DMS114 treated with DMSO at 0.1 percent for 48 hours (cell line): ENCODE measurements at regions not wholly inside any gene's neighbourhood (a gene's known extent, or its start where the extent isn't known, plus 50 kb on each side); places are given as distances from the start of the nearest gene placed in this dataset.

Experiments
- DNase-seq: peaks from one replicate; lab custom pipeline; 2025; ENCODE audit not compliant: unreplicated experiment; lab: John Stamatoyannopoulos, UW

DNA sequence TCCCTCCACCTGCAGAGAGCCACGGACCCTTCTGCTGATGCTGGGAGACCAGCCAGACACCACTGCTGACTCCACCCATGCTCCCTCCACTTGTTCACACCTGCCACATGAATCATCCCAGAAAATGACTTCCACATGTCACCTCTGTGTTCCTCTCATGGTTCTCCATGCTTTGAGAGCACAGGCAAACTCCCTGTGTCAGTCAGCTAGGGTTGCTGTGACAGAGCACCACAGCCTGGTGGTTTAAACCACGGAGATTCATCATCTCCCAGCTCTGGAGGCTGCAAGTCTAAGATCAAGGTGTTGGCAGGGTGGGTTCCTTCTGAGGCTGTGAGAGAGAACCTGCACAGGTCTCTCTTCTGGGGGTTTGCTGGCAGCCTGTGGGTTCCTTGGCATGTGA, 381.4 kb downstream of the GADD45G start:
- DNase-seq, result no peak

DNA sequence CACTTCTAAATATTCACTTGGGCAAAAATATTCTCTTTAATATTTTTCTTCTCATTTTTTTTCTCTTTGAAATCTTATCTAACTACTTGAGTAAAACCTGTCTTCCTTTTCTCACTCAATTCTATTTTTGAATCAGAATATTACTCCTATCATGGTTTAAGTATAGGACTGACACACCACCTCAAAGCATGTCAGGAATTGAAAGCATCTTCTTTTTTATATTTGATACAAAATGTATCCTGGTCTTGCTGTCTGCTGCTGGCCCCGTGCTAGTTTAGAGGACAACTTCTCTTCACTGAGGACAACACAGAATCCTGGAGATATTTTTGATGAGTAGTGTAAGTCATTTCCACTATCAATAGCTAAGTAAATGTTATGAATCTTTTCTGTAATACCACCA, 383.6 kb downstream of the GADD45G start:
- DNase-seq, result no peak

- DNase-seq, result no peak
Measured at GRCh38 chr9:89991204-89991790, 386.5 kb downstream of the GADD45G start.

DNA sequence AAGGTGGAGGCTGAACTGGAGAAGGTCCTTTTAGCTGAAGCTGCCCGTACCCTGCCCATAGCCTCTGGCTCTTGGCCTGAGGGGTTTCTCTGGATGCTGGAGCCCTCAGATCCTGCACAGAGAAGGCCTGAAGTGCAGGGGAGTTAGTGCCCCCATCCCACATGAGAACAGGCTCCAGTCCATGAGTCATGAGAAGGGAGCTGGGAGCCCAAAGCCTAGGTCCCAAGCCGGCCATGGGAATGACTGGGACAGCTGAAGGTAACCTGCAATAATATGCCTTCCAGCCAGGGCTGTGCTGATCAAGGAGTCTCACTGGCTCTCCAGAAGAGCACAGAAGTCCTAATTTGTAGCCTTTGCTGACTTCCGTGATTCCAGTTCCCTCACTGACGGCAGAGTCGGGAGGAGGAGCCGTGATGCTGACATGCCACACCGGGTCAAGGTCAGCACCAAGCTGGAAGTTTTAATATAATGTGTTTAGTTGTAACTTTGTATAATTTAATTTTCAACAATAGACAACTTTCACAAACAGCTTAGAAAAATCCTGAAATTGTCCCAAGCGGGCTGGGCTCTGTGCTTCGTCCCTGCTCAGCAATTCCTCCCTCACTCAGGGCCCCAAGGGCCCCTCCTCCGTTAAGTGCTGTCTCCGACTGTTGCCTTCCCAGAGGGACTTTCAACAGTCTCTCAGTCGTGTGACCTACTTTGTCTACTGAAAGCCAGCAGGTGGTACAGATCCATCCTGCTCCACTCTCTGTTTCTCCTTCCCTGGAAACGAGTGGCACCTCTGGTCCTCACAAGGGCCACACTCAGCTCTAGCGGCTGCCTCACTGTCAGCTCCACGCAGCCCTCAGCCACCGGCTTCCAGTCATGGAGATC, 387.8 kb downstream of the GADD45G start:
- DNase-seq, result no peak

DNA sequence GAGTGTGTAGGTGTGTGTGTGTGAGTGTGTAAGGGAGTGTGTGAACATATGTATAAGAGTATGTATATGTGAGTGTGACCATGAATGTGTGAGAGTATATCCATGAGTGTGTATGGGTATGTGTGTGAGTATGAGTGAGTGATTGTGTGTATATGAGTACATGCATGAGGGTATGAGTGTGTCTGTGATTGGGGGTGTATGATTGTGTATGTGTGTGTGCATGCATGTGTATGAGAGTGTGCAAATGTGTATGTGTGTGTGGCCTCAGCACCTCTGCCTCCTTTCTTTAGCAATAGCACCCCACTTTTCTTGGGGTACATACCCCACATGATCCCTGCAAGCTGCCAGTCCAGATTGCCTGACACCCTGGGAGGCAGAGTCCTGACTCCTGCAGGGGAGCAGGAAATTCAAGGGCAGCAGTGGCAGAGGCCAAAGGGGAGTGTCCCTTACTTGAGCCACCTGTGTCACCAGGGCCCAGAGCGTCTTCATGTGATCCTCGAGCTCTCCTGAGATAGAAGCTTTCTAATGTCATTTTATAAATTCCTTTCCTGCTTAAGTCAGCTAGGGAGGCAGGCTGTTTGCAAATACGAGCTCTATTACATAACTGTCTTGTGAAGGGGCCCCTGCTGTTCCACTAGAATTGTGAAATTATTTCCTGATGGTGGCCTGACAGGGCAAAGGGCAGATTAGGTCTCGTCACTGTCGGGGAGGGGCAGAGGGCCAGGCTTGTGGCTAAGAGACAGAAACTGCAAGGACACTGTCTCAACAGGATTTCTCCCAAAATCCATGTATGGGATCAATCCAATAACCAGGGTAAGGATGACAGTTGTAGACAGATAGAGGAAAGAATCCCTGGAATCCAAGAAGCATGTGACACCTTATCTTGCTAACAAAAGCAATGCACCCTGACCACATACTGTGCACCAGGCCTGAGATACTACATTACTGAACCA, 389.1 kb downstream of the GADD45G start:
- DNase-seq, result no peak

DNA sequence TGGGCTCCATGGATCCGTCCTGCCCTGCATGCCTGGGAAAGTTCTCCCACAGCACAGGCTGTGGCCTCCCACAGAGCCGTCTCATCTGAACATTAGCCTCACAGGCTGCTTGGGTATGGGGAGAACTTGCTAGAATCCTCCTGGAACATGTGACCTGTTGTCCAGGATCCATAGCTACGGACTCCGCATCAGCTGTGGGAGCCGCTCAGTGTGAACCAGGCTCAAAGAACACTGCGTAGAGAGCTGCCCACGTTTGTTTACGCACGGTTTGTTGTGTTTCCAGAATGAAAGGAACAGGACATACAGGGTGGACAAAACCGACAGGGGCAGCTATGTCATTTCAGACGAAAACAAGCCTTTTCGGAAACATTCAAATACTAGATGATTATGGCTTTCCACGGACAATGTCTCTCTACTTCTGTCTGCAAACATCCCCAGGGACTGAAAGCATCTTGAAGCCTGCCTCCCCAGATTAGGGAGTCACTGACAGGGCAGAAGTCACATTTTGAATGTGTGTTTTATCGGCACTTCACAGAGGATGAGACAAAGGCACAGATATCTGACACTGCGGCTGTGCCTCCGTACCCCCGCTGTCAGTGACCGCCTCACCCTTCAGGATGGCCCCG, 390.3 kb downstream of the GADD45G start:
- no peak for DNase-seq

- DNase-seq, result no peak
Measured at GRCh38 chr9:89996116-89996515, 391.3 kb downstream of the GADD45G start.

GRCh38 chr9:89996773-89997172, 392.0 kb downstream of the GADD45G start:
- no peak for DNase-seq

GRCh38 chr9:89998633-89999032, 393.8 kb downstream of the GADD45G start:
- no peak for DNase-seq

DNA sequence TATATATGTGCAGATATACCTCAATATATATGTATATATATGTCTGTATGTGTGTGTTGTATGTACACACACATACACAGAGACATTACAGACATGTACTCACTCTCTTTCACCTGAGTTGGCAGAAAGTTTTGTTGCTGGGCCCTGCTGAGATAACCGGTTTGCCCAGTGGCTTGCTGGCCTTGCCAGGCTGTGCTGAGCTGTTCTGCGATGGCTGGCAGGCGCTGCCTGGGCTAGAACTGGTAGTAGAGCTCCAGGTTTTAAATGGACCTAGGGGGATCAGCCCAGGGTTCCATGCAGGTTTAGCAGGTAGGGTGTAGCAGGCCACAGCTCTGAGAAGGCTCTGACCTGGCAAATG, 394.3 kb downstream of the GADD45G start:
- DNase-seq, result no peak

DNA sequence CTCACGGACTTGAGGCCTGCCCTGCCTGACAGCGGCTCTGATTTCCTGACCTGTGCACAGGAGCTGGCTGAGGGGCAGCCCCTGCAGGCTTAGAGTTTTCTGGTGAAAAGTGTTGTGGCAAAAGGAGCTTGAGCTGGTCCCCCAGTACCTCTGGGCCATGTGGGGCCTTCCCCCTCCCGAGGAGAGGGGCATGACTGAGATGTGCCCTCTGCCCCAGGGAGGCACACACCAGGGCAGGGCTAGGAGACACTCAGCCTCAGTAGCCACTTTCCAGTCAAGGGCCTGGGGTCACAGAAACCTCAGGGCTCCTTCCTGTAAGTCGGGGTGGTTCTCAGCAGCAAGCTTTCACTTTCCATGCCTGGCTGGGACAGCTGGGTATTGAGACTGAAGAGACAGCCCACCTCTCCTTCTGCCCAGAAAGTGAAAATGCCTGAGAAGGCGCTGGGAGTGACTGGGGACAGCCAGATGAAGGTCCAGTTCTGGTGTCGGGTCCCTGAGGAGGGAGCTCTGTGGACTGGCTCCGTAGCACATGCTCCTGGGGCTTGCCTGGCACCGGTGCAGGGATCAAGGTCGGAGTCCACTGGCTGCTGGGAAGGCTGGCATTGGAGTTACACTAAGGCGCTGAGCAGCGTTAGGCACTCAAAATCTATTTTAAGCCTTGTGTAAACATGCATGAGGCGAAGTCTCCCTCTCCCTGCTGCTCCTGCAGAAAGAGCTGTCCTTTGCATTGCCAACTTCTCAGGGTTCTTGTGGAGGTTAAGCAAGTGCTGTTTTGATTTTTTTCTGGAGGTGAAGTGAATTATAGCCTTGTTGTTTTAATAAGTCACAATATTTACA, 394.9 kb downstream of the GADD45G start:
- DNase-seq, result no peak

DNA sequence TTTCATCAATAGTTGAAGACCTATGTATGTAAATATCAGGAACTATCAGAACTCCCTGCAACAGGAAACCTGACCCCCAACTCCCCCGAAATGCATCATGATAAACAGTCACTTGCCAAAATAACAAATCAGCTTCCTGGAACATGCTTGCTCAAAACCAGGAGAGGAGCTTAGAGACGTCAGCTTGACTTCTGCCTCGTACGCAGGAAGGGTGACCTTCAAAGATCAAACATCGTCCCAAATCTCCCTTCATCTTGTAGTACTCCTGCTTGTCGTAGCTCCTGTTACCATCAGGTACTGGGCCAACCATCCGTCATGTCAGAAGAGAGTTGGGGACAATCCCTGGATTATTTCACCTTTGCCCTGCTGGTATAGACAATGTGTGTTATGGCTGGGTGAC, 396.1 kb downstream of the GADD45G start:
- no peak for DNase-seq

DNA sequence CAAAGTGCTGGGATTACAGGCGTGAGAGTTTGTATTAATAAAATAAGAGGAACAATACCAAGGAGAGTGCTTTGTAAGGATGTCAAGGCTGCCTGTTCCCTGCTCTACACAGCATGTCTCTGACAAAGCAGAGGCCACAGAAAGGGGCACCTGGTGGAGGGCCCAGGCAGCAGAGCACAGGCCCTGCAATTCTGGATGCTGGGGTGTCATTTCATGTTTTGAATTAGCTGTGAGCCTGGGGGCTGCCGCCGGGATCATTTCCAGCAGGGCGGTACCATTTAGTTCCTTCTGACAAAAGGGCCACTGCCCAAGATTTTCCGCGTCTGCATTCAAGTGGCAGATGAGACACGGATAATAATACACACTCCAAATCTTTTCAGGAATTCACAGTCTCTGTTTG, 396.9 kb downstream of the GADD45G start:
- DNase-seq, result no peak

DNA sequence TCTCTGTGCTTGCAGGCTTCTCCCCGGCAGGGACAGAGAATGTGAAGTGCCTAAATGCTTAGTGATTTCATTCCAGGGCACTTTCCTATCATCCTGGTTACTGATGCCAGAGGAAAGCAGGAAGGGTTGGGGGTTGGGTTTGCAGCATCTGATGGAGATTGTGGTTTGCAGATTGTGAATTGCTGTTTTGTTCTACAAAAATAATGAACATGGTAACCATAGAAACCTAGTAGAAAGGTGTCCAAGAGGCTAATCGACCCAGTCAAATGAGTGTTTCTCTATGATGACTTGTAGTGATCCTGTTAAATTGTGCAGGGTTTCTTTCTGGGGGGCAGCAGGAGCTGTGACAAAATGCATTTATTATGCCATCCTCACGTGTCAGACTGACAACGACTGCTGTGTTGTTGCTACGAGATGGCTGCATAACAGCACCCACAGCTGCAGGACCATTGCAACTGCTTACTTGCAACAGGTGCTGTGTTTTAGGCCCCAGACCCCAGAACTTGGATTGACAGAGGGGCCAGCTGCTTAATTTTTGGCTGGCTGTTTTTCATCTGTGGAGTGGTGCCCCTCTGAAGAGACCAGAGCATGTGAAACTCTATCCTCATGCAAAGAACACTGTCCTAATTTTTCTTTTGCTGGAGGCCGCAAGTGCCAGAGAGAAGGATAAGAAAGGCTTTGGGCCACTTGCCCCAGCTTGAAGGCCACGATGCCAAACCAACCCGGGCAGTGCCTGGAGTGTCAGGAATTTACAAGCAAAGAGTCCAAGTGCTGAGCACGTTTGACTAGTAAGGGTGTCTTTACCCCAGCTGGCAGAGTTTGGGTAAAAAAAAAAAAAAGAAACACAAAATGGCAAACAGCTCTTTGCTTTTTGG, 397.8 kb downstream of the GADD45G start:
- DNase-seq, result no peak

- no peak for DNase-seq
Measured at GRCh38 chr9:90005388-90005787, 400.6 kb downstream of the GADD45G start.

GRCh38 chr9:90007516-90008440, 403.0 kb downstream of the GADD45G start:
- no peak for DNase-seq

- DNase-seq, result no peak
Measured at GRCh38 chr9:90009447-90009846, 404.6 kb downstream of the GADD45G start.

DNA sequence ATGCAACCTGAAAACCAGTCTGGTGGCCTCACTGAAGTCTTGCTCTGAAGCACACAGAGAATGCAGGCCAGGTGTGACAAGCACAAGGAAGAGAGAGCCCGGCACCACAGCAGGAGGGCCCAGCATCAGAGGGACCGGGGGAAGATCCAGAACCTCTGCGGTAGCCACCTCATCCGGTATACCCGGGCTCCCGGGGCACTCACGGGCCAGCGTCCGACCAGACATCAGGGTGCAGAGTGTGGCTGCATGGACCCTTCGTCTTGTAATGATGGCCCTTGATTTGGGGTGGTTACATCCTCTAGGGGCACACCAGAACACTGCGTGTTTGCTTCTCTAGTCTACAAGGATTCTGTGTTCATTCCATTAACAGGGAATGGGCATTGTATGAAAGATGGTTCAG, 406.0 kb downstream of the GADD45G start:
- DNase-seq, result no peak
